ENCODE measurements at regions not wholly inside any gene's neighbourhood (a gene's known extent, or its start where the extent isn't known, plus 50 kb on each side); places are given as distances from the start of the nearest gene placed in this dataset.

- DNase-seq = no peak
Observed at GRCh38 chr12:111194703-111195051, 174.2 kb downstream of the PHETA1 start.

- no peak for DNase-seq
Observed at GRCh38 chr12:111193977-111194702, 174.8 kb downstream of the PHETA1 start.

- no peak for DNase-seq
Observed at GRCh38 chr12:111193496-111193895, 175.4 kb downstream of the PHETA1 start.

DNA sequence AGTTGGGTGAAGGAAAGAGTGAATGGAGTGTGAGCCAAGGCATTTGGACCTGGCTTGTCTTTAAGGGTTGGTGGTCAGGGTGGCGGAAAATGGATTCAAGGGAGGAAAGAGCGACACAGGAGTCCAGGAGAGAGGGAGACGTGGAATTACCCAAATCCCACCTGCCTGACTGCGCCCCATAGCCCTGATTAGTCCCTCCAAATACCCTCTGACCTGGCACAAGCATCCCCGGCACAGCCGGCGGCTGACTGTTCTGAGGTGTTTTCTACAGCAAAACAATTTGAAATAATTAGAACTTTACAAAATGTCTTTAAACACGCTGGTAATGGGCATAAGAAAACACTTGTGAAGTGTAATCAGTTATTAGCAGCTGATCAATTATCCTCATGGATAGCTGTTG, 175.8 kb downstream of the PHETA1 start:
- no peak for DNase-seq

- DNase-seq = no peak
Observed at GRCh38 chr12:111192647-111193046, 176.2 kb downstream of the PHETA1 start.

GRCh38 chr12:111190741-111191526, 178.0 kb downstream of the PHETA1 start:
- no peak for DNase-seq

DNA sequence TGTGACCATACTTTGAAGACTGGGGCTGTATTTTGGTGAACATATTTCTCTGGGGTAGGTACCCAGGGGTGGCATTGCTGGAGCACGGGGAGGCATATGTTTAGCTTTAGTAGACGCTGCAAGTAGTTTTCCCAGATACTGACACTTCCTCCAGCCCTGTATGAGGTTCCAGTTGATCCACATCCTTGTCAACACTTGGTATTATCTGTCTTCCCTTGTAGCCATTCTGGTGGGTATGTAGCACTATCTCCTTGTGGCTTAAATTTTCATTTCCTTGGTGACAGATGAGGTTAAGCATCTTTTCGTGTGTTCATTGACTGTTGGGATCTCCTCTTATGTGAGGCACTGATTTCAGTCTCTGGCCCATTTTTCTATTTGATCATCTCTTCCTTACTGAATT, 179.1 kb downstream of the PHETA1 start:
- DNase-seq = no peak

DNA sequence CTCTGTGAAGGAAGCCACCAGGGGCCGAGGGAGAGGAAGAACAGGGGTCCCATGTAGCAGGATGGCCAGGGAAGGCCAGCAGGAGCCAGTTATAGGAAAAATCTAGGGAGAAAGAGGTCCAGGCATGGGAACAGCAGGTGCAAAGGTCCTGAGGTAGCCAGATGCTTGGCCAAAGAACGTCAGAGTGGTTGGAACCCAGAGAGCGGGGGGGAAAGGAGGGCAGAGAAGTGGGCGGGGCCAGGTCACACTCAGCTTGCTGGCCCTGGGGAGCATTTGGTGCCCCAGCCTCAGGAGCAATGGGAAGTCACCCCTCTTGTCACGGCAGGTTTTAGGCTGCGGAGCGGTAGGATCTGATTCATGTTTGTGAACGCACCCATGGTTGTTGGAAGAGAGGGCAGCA, 180.5 kb downstream of the PHETA1 start:
- no peak for DNase-seq

- DNase-seq = no peak
Observed at GRCh38 chr12:111186347-111186746, 182.5 kb downstream of the PHETA1 start.

DNA sequence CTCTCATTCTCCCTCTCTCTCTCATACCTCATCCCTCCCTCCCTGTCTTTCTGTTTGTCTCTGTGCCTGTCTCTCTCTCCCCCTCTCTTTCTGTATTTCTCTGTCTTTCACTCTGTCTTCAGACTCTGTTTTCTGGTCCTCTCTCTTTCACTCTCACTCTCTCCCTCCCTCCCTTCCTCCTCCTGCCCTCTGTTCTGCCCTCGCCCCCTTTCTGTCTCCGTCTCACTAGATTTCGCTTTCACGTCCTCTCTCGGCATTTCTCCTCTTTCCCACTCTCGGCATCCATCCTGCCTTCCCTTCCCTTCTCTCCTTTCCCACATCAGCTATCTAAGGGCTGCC, 183.0 kb downstream of the PHETA1 start:
- DNase-seq = no peak

GRCh38 chr12:111185206-111185888, 183.5 kb downstream of the PHETA1 start:
- DNase-seq = no peak

GRCh38 chr12:111184161-111184560, 184.7 kb downstream of the PHETA1 start:
- DNase-seq = no peak

DNA sequence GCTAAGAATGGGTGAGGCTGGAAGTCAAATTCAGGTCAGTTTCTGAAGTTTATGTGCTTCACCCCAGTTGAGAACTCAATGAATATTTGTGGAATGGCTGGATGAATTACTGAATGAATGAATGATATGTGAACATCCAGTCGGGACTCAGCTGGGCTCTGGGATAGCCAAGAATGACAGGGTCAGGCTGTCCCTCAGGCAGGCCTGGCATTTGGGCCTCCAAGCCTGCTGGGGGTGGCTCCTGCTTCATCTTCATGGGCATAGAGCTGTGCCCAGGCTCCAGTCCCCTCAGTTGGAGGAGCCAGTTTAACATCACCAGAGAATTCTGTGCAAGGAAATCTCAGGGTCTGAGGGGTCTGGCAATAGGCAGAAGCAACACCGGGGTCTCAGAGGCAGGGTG, 185.8 kb downstream of the PHETA1 start:
- no peak for DNase-seq

DNA sequence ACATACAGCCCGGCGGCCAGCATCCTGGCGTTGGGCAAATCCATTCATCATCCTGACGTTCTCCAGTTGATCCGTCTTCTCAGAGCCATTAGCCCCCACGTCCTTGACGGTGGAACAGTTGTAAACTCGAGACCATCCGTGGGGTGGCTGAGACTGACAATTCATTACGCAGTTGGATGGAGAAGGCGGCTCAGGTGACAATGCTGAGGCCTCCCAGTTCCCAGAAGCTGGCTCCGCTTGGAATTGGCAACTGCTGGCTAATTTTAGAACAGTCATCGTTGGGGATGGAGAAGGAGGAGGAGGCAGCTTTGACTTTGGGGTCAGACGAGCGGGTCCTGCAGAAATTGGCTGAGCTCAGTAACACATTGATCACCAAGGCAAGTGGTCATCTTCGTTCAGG, 186.5 kb downstream of the PHETA1 start:
- no peak for DNase-seq

- DNase-seq = peak; percentile 39
Observed at GRCh38 chr12:111181143-111181726, 187.7 kb downstream of the PHETA1 start.

DNA sequence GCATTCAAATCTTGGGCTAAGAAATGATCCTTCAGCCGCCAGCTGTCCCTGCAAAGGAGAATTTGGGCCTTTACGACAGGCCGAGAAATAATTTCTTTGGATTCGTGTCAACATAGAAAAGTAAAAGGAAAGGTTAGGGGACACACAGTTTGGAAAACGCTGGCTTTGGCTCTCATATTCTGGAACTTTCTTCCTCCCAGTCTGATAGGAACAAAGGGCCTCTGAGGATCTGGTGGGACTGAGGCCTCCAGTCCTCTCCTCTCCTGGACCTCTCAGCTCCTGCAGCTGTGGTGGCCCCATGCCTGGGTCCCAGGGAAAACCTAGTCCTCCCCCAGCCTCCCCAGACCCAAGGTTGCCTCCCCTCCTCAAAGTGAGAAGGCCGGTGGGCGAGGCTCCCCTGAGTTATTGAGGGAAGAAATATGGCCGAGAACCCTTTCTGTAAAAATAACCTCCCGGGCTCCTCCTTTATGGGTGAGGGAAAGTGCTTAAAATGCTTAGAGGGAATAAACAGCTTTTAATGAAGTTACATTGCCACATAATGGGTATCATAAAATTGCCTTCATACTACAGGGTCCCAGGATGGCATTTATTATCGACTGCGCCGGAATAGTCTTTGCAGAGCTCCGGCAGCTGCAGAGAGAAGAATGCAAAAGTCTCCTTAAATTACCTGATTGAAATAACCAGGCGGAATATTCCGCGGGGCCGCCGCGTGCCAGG, 188.3 kb downstream of the PHETA1 start:
- no peak for DNase-seq

GRCh38 chr12:111178181-111179081, 190.5 kb downstream of the PHETA1 start:
- peak; percentile 4 for DNase-seq

DNA sequence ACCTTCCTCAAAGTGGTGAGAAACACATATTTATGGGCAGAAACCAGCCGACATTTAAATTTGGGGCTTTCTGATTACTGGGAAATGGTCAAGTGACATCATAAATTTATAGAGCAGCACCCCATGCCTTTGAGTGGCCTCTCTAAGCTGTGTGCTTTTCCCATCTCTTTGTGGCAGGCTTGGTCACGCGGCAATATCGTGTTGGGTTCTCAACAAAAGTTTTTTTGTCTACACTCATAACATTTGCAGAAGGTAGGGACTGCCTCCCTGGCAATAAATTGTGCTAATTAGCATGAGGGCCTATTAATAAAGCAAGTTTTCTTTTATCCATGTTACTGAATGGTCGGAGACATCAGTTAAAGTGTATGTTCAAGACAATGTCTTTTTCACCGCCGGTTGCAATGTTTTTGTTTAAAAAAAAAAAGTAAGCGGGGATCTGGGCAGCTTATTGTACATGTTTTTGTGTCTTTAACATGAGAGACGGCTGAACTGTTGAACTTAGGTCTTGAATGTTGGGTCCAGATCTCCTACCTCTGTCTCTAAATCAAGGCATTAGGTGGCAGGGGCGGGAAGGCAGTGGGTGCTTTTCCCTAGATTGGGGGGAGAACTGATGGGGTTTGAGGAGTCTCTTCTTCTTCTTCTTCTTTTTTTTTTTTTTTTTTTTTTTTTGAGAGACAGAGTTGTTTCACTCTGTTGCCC, 193.3 kb downstream of the PHETA1 start:
- DNase-seq = no peak

DNA sequence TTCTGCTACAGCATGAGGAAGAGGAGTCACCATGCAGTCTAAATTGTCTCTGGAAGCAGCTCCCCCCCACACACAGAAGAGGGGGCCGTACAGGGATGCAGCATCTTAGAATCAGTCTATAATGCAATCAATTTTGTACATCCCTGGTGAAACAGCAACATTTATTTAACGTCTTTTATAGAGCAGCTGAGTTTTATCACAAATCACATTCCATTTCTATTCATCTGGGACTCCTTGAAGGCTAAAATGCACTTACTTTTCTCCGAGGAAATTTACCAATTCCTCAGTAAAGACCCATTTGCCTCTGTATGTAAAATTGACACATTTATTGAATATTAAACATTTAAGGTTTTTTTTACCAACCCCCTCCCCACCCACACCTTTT, 193.9 kb downstream of the PHETA1 start:
- no peak for DNase-seq

DNA sequence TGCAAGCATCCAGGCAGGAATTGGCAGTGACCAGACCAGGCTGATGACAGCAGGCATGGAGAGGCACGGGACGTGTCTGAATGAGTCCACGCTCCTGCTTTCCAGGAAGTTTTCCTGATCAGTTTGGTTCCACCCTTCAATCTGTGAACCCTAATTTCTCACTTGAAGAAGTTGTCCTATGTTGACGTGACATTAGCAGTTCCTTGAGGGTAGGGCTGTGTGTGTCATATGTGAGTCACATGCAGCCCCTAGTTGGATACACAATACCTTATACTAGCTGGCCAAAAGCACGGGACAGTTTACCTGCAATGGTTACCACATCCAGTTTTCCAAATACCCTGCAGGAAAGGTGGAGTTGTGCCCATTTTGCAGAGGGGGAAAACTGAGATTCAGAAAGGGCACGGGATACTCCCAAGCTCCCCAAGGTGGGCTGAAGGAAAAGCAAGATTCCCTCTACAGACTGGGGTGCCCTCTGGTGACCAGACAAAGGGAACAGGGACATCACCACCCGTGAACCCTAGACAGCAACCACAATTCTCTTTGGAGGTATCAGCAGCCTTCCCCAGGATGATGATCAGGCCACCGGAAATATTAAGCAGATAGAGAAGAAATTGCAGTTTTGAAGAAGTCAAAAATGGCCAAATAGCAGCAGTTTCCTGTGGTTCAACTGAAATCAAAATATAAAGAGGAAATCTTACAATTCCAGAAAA, 194.5 kb downstream of the PHETA1 start:
- peak; percentile 22 for DNase-seq

DNA sequence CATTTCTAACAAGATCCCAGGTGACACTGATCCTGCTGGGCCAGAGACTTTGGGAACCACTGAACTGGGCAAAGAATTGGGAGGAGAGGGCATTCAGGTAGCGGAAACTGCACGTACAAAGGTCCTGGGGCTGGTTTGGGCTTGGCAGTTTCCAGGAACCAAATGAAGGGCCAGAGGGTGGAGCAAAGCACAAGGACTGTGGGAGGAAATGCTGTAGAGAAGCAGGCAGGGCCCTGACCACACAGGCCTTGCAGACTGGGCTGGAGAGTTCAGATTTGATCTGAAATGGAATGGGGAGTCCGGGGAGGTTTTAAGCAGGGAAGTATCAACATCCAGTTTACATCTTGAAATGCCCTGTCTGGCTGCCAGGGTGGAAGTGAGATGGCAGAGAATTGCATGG, 195.1 kb downstream of the PHETA1 start:
- no peak for DNase-seq
